ENCODE measurements at regions not wholly inside any gene's neighbourhood (a gene's known extent, or its start where the extent isn't known, plus 50 kb on each side); places are given as distances from the start of the nearest gene placed in this dataset.

GRCh38 chr7:68433462-68434070 lies 1164.7 kb upstream of the AUTS2 start:
- no peak overlapping the region for H3K9ac ChIP-seq (replicated peaks in 1 of 4; ENCODE audit: extremely low read depth in 1 of 4, low read depth in 3 of 4, low read length in 3 of 4)
- no peaks in the 10 kb centered on the region for H3K4me1 ChIP-seq (replicated peaks in 1 of 4; ENCODE audit: control insufficient read depth in 3 of 4, insufficient read depth in 4 of 4, low read length in 3 of 4)
- ChIA-PET POLR2A (ENCODE audit: partially characterized antibody) (interaction anchor here (1.1 kb wide), 1 partner anchor 10 kb away, joined by 3 read pairs; no protein-coding TSS in a partner anchor), CTCF (ENCODE audit: partially characterized antibody) (interaction anchor here (0.8 to 1.3 kb wide), 2 partner anchors 9 to 13 kb away, joined by 3 read pairs; no protein-coding TSS in a partner anchor)
- no peaks in the 10 kb centered on the region for H3K23me2 ChIP-seq (ENCODE audit: low read depth, low read length)
- WGBS, 2 experiments (ENCODE audit: extremely low coverage in 1 of 2, insufficient coverage in 1 of 2, insufficient read length in 1 of 2, insufficient replicate concordance in 2 of 2, low coverage in 1 of 2, low lambda C conversion rate in 2 of 2, missing lambda C conversion rate in 1 of 2) = 93% methylated on average over 5 of the region's 5 CpGs; no CpG with 5 or more reads in 1 of the 2 experiments
- H3K14ac ChIP-seq (ENCODE audit: insufficient read length) = no peak overlapping the region
- H3K56ac ChIP-seq (replicated peaks; ENCODE audit: insufficient read length, low read depth, low read length) = no peak overlapping the region
- H3K27ac ChIP-seq (ENCODE audit: low read depth, low read length) = no peak overlapping the region
- H3K27me3 ChIP-seq (replicated peaks in 1 of 4; ENCODE audit: control insufficient read depth in 3 of 4, extremely low read depth in 1 of 4, insufficient read depth in 3 of 4, low read length in 3 of 4) = no peaks in the 10 kb centered on the region
- no peak overlapping the region for H2AFZ ChIP-seq (ENCODE audit: low read length)
- H3K18ac ChIP-seq (ENCODE audit: extremely low read depth, low read length) = no peak overlapping the region
- H3K4me2 ChIP-seq (ENCODE audit: insufficient read depth in 1 of 2, low read depth in 2 of 2, low read length in 2 of 2) = no peak overlapping the region
- no peak overlapping the region for H2BK20ac ChIP-seq (ENCODE audit: low read length)
- no peaks in the 10 kb centered on the region for H3K79me1 ChIP-seq (ENCODE audit: low read depth, low read length)
- FAIRE-seq = no peak
- DNase-seq (ENCODE audit: low read depth in 1 of 2, low spot score in 2 of 2) = no peak
- H3K4ac ChIP-seq (replicated peaks; ENCODE audit: insufficient read length, low read depth, low read length) = no peak overlapping the region
- no peak overlapping the region for H3K23ac ChIP-seq (ENCODE audit: insufficient read length)
- H2BK15ac ChIP-seq (ENCODE audit: low read length) = no peak overlapping the region
- H3K36me3 ChIP-seq (ENCODE audit: control insufficient read depth in 2 of 4, insufficient read depth in 4 of 4, low read length in 3 of 4) = no peaks in the 10 kb centered on the region
- no peaks in the 10 kb centered on the region for H3K9me3 ChIP-seq (ENCODE audit: insufficient read depth in 2 of 2, low read depth in 1 of 2, low read length in 1 of 2)
- no peaks in the 10 kb centered on the region for H4K20me1 ChIP-seq (replicated peaks in 1 of 2; ENCODE audit: control insufficient read depth in 1 of 2, insufficient read depth in 2 of 2, low read length in 2 of 2)
- no peaks in the 10 kb centered on the region for H3K79me2 ChIP-seq (ENCODE audit: control insufficient read depth in 1 of 2, insufficient read depth in 2 of 2, low read length in 2 of 2)
- no peak overlapping the region for H4K8ac ChIP-seq (ENCODE audit: extremely low read depth, insufficient read depth, low read length)
- no peak overlapping the region for H2BK120ac ChIP-seq (replicated peaks; ENCODE audit: low read depth, low read length)
- H3K4me3 ChIP-seq (ENCODE audit: extremely low read depth in 1 of 4, insufficient read depth in 2 of 4, low read depth in 3 of 4, low read length in 4 of 4) = no peak overlapping the region
- H4K91ac ChIP-seq (replicated peaks; ENCODE audit: insufficient read length, low read length) = no peak overlapping the region
- H2BK5ac ChIP-seq (ENCODE audit: low read depth, low read length) = no peak overlapping the region
- no peak overlapping the region for H2BK12ac ChIP-seq (ENCODE audit: low read depth, low read length)
- H2AK5ac ChIP-seq (ENCODE audit: low read depth, low read length) = no peak overlapping the region
- H4K5ac ChIP-seq (ENCODE audit: insufficient read length, low read depth, low read length) = no peak overlapping the region
- no peak for TF ChIP-seq NANOG (IDR thresholded peaks at IDR 0.05; ENCODE audit: insufficient read depth, low read depth, low read length, poor library complexity, severe bottlenecking)
- no peak for TF ChIP-seq SP1 (IDR thresholded peaks at IDR 0.05; ENCODE audit: low read depth, low read length)
- no peak for TF ChIP-seq MAFK (IDR thresholded peaks at IDR 0.05; ENCODE audit: low read depth, low read length)
- TF ChIP-seq CREB1 (IDR thresholded peaks at IDR 0.05) = no peak
- TF ChIP-seq, protein P1, sequence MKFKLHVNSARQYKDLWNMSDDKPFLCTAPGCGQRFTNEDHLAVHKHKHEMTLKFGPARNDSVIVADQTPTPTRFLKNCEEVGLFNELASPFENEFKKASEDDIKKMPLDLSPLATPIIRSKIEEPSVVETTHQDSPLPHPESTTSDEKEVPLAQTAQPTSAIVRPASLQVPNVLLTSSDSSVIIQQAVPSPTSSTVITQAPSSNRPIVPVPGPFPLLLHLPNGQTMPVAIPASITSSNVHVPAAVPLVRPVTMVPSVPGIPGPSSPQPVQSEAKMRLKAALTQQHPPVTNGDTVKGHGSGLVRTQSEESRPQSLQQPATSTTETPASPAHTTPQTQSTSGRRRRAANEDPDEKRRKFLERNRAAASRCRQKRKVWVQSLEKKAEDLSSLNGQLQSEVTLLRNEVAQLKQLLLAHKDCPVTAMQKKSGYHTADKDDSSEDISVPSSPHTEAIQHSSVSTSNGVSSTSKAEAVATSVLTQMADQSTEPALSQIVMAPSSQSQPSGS (IDR thresholded peaks at IDR 0.05; ENCODE audit: low read length) = no peak
- TF ChIP-seq ATF3 (IDR thresholded peaks at IDR 0.05; ENCODE audit: insufficient read depth, low read depth, low read length) = no peak
- TF ChIP-seq, protein P2, sequence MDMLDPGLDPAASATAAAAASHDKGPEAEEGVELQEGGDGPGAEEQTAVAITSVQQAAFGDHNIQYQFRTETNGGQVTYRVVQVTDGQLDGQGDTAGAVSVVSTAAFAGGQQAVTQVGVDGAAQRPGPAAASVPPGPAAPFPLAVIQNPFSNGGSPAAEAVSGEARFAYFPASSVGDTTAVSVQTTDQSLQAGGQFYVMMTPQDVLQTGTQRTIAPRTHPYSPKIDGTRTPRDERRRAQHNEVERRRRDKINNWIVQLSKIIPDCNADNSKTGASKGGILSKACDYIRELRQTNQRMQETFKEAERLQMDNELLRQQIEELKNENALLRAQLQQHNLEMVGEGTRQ (IDR thresholded peaks at IDR 0.05; ENCODE audit: low read length) = no peak
- no peak for TF ChIP-seq TAF7 (optimal IDR thresholded peaks at IDR 0.05; ENCODE audit: borderline replicate concordance, low read depth, low read length)
- TF ChIP-seq RXRA (IDR thresholded peaks at IDR 0.05; ENCODE audit: insufficient read depth, low read depth, low read length) = no peak
- TF ChIP-seq MAX (IDR thresholded peaks at IDR 0.05) = no peak

Measured in H1 (cell line).